Dedifferentiated amniotic fluid mesenchymal stem cell (primary cell): ENCODE measurements at regions not wholly inside any gene's neighbourhood (a gene's known extent, or its start where the extent isn't known, plus 50 kb on each side); places are given as distances from the start of the nearest gene placed in this dataset.
"Not testable (repeated sequence)": the region's sequence is repeated elsewhere in the genome, so short reads cannot be mapped to it uniquely, and the experiment has no call there.

Experiments
- DNase-seq: peaks from one replicate; pipeline ENCODE4 v3.0.0-alpha.2; 2016; ENCODE audit errors: extremely low spot score

GRCh38 chr5:126280343-126280742 lies 142.9 kb upstream of the GRAMD2B start:
- no peak for DNase-seq

DNA sequence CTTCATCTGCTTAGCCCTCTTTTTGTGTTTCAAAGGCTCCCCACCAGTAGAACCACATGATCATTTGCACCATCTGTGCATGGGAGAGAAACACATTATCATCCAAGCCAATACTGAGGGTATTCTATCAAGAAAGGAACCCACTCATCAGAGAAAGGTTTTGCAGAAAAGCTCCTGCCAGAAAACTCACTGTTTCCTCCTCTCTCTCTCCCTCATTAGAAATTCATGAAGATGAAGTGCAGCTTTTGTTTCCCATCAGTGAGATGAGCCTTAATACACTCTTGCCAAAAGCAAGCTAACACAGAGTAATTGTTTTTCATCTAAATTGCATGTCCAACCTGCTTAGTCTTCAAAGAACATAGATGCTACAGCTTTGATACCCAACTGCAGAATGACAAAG lies 142.4 kb upstream of the GRAMD2B start:
- no peak for DNase-seq

GRCh38 chr5:126284977-126285696 lies 138.1 kb upstream of the GRAMD2B start:
- DNase-seq, result no peak

DNA sequence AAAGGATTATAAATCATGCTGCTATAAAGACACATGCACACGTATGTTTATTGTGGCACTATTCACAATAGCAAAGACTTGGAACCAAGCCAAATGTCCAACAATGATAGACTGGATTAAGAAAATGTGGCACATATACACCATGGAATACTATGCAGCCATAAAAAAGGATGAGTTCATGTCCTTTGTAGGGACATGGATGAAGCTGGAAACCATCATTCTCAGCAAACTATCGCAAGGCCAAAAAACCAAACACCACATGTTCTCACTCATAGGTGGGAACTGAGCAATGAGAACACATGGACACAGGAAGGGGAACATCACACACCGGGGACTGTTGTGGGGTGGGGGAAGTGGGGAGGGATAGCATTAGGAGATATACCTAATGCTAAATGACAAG lies 127.1 kb upstream of the GRAMD2B start:
- not testable (repeated sequence) for DNase-seq

DNA sequence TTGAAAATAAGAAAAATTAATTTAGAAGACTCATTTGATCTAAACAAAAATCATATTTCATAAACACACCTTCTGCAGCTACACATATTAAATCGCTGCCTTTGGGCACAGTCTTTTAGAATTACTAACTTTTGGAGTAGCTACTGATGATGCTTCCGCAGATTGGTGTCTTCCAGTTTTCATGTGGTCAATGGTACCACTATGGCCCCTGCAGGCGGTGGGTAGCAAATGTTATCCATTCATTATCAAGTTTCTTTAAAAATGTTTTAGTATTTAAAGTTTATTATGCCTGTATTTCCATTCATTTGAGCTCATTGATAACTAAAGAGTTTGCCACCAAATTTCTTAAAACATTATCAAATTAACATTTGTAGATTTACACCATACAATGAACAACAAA lies 122.9 kb upstream of the GRAMD2B start:
- DNase-seq, result no peak

- no peak for DNase-seq
Measured at GRCh38 chr5:126301056-126301455, 122.2 kb upstream of the GRAMD2B start.

DNA sequence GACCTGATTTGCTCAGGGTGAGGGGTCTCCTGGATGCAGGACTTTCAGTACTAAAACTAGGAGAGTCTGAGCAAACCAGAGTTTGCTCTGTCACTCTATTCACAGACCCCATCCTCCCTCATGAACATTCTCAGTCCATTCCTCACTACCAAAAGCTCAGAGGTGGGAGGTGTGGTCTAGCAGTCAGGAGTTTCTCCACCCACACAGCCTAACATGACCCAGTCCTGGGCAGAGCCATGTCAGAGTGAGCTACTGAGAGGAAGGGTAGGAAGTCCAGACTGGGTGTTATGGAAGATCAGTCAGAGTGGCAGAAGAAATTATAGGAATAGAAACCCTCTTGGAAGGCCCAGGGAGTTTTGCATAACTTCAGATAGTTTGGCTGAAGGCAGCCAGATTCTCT lies 113.3 kb upstream of the GRAMD2B start:
- DNase-seq, result no peak

- no peak for DNase-seq
Measured at GRCh38 chr5:126311766-126312165, 111.4 kb upstream of the GRAMD2B start.

- no peak for DNase-seq
Measured at GRCh38 chr5:126315341-126315740, 107.9 kb upstream of the GRAMD2B start.

DNA sequence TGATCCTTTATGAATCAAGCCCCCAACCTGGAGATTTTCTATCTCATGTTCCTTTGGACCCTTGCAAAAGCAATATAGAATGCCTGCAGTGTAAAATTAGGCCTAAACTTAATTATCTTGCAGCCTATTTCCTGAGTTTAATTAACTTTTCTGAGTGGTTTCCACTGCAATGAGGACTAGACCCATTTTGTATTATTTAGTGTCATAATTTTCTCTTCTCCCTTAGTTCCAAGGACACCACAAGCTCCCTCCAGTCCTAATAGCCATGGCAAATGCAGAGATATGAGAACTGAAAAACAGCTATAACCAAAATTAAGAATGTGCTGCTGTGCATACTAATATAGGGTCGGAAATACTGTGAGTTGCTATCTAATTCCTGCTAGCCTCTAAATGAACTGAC lies 90.9 kb upstream of the GRAMD2B start:
- no peak for DNase-seq

DNA sequence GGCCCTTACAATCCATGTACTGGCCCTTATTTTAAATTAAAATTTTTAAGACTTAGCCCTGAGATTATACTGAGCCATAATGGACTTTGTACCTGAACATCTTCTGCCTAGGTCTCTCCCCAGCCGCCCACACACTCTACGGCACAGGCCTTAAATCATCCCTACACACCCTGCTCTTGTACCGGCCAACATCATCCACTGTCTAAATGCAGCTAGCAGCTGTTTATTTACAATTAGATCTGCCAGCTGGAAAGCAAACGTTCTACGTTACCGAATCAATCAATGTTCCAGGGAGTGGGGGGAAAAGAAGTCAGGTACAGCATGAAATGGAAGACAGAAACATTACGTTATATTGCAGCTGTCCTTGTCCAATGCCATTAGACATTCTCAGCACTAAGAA lies 88.4 kb upstream of the GRAMD2B start:
- DNase-seq, result no peak

DNA sequence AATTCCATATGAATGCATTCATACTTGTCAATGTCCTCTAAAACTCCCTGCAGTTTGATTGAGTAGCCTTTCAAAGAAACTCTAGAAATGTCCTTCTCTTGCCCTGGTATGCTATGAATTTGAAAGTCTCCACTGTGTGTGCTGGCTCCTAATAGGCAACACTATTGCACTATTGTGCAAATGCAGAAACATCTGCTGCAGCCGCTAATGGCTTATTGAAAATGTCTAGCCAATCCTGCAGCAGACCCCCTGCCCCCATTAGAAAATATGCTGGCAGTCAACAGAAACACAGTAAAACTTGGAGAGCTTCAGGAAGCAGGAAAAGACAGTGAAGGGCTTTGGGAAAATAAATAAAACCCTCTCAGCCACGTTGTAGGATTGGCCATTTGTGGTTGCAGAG lies 87.3 kb upstream of the GRAMD2B start:
- no peak for DNase-seq

DNA sequence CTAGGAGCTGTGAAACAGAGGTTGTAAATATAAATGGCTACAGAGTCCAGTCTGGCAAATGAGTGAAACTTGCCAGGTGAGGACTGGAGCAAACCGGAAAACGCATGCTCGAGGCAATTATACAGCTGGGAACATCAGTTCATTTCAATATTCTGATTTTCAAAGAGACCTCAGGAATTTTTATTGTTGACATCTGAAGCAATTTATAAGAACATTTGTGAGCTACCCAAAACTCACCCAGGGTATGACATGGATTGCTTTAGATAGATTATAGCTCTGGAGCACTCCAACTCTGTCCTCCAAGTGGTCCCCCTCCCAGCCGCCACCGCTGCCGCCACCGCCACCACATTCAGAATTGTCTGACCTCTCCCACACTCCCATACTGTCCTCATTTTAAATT lies 84.6 kb upstream of the GRAMD2B start:
- DNase-seq, result no peak

DNA sequence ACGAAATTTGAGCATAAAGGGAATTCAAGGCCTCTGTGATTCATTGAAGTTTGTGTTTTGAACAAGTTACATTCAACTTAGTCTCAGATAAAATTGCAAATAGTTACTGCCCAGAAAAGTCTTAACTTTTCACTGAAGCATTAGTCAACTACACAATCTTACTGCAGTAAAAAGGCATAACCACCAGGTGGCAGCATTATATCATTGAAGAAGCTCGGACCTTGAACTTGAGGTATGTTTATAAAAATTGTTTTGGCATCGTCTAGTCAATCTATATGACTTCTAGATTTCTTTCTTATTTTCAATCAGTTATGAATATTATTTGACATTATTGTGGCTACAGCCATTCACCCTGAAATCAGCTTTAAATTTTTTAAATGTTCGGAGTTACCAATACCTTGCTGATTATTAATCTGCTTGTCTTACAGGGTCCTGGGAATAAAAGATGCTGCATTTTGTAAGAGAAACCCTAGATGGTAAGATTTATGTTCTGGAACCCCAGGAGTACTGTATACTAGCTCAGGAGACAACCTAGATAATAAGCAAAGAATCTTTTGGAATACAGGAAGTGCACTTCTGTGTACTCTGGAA lies 83.9 kb upstream of the GRAMD2B start:
- DNase-seq, result peak; percentile 84

GRCh38 chr5:126341906-126342630 lies 81.1 kb upstream of the GRAMD2B start:
- DNase-seq, result no peak

GRCh38 chr5:126348855-126349635 lies 74.2 kb upstream of the GRAMD2B start:
- no peak for DNase-seq

DNA sequence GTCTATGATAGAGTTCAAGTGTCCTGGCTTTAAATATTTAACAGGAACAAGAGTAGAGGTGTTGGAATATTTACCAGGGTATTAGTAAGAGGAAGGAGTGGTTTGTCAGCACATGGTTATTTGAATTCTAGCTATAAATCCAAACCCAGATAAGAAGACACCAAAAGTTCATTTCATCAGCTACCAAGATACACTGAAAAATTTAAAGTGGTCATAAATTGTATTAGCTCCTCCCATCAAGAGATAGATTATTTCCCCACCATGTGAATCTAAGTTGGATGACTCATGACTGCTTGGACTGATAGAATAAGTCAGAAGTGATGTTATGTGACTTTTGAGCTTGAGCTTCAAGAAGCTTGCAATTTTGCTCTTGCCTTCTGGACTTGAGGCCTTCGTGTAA lies 72.1 kb upstream of the GRAMD2B start:
- no peak for DNase-seq

- DNase-seq, result peak; percentile 94
Measured at GRCh38 chr5:126354012-126354857, 69.0 kb upstream of the GRAMD2B start.

DNA sequence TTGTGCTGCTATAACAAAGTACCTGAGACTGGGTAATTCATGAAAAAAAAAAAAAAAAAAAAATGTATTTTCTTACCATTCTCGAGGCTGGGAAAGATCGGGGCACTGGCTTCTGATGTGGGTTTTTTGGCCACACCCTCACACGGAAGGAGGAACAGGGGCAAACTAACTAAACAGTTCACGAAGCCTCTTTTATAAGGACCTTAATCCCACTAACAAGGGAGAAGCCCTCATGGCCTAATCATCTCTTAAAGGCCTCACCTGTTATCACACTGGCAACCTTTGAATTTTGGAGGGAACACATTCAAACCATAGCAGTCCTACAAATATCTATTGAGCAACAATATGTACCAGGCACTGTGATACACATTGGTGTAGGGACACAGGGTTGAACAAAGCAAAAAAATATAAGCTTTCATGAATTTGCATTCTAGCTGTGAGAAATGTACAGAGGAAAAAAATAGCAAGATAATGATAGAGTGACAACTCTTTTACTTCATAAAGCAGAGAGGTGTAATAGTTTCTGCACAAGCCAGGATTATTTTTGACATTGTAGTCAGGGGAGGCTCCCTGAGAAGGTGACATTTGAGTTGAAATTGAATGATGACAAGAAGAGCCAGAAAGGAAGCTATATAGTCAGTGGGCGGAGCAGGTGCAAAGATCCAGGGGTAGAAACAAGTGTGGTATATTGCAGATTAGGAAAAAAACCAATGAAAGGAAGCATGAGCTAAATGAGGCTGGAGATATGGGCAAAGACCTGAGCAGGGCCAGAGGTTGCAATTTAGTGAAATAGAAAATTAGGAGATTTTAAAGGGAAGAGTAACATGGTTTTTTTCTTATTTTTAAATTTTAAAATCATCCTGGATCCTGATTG lies 68.1 kb upstream of the GRAMD2B start:
- no peak for DNase-seq

DNA sequence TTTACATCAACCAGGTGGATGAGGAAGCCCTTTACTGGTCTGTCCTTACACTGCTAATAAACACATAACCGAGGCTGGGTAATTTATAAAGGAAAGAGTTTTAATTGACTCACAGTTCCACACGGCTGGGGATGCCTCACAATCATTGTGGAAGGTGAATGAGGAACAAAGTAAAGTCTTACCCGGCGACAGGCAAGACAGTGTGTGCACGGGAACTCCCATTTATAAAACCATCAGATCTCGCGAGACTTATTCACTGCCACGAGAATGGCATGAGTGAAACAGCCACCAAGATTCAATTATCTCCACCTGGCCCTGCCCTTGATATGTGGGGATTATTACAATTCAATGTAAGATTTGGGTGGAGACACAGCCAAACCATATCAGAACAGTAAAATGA lies 67.3 kb upstream of the GRAMD2B start:
- DNase-seq, result no peak
